ENCODE measurements at regions not wholly inside any gene's neighbourhood (a gene's known extent, or its start where the extent isn't known, plus 50 kb on each side); places are given as distances from the start of the nearest gene placed in this dataset.
"Not testable (repeated sequence)": the region's sequence is repeated elsewhere in the genome, so short reads cannot be mapped to it uniquely, and the experiment has no call there.

- no peak overlapping the region for H3K4me3 ChIP-seq (ENCODE audit: low read depth in 2 of 2, low read length in 2 of 2)
- intact Hi-C loops (cut with micrococcal nuclease; ENCODE audit: unreplicated experiment): no loop called here
- ChIA-PET CTCF (no interaction called here), POLR2A (no interaction called here)
- no peaks in the 10 kb centered on the region for H3K27me3 ChIP-seq (ENCODE audit: control insufficient read depth, insufficient read depth, low read length)
- H3K36me3 ChIP-seq (ENCODE audit: control insufficient read depth, insufficient read depth, low read length): no peaks in the 10 kb centered on the region
- TF ChIP-seq POLR2AphosphoS5 (IDR thresholded peaks at IDR 0.05; ENCODE audit: low read depth, low read length): no peak
- TF ChIP-seq CTCF (IDR thresholded peaks at IDR 0.05): no peak
- no peak for TF ChIP-seq TCF7L2 (IDR thresholded peaks at IDR 0.05; ENCODE audit: low read depth, low read length)
- H3K9me3 ChIP-seq (ENCODE audit: control insufficient read depth, insufficient read depth, low read depth, low read length): no peaks in the 10 kb centered on the region
- BruUV-seq (replicated peaks): no TSS peak
- H3K27ac ChIP-seq (ENCODE audit: low read length): no peak overlapping the region
- in situ Hi-C loops (cut with HindIII; ENCODE audit: low pct_unique_long_range_greater_than_20kb, low sequenced_read_pairs): no loop called here
- no peak for DNase-seq (ENCODE audit: low read depth, low spot score)
- no peak for ATAC-seq
- no peaks in the 10 kb centered on the region for H3K4me1 ChIP-seq (ENCODE audit: control insufficient read depth, insufficient read depth, low read length)
These were observed 73.7 kb upstream of the NDST4 start for GRCh38 chr4:115187136-115187535.

- in situ Hi-C loops (cut with HindIII; ENCODE audit: low pct_unique_long_range_greater_than_20kb, low sequenced_read_pairs); H3K27ac ChIP-seq (ENCODE audit: low read length); H3K27me3 ChIP-seq (ENCODE audit: control insufficient read depth, insufficient read depth, low read length); CTCF ChIA-PET; DNase-seq (ENCODE audit: low read depth, low spot score); H3K9me3 ChIP-seq (ENCODE audit: control insufficient read depth, insufficient read depth, low read depth, low read length); ATAC-seq; POLR2A ChIA-PET; intact Hi-C loops (cut with micrococcal nuclease; ENCODE audit: unreplicated experiment); BruUV-seq (replicated peaks); H3K4me1 ChIP-seq (ENCODE audit: control insufficient read depth, insufficient read depth, low read length); H3K4me3 ChIP-seq (ENCODE audit: low read depth in 2 of 2, low read length in 2 of 2); H3K36me3 ChIP-seq (ENCODE audit: control insufficient read depth, insufficient read depth, low read length): not testable (repeated sequence)
These were observed 66.1 kb upstream of the NDST4 start for GRCh38 chr4:115179438-115180062.

GRCh38 chr4:115178687-115179086, 65.3 kb upstream of the NDST4 start:
- intact Hi-C loops (cut with micrococcal nuclease; ENCODE audit: unreplicated experiment); H3K36me3 ChIP-seq (ENCODE audit: control insufficient read depth, insufficient read depth, low read length); H3K4me1 ChIP-seq (ENCODE audit: control insufficient read depth, insufficient read depth, low read length); H3K27me3 ChIP-seq (ENCODE audit: control insufficient read depth, insufficient read depth, low read length); H3K9me3 ChIP-seq (ENCODE audit: control insufficient read depth, insufficient read depth, low read depth, low read length); DNase-seq (ENCODE audit: low read depth, low spot score); H3K27ac ChIP-seq (ENCODE audit: low read length); POLR2A ChIA-PET; H3K4me3 ChIP-seq (ENCODE audit: low read depth in 2 of 2, low read length in 2 of 2); BruUV-seq (replicated peaks); in situ Hi-C loops (cut with HindIII; ENCODE audit: low pct_unique_long_range_greater_than_20kb, low sequenced_read_pairs); CTCF ChIA-PET; ATAC-seq: not testable (repeated sequence)

GRCh38 chr4:115171220-115171619, 57.8 kb upstream of the NDST4 start:
- Histone ChIP-seq H3K36me3 (ENCODE audit: control insufficient read depth, insufficient read depth, low read length) (no peaks in the 10 kb centered on the region), H3K27me3 (ENCODE audit: control insufficient read depth, insufficient read depth, low read length) (no peaks in the 10 kb centered on the region), H3K27ac (ENCODE audit: low read length) (no peak overlapping the region), H3K4me1 (ENCODE audit: control insufficient read depth, insufficient read depth, low read length) (no peaks in the 10 kb centered on the region), H3K9me3 (ENCODE audit: control insufficient read depth, insufficient read depth, low read depth, low read length) (no peaks in the 10 kb centered on the region), H3K4me3 (ENCODE audit: low read depth in 2 of 2, low read length in 2 of 2) (no peak overlapping the region)
- BruUV-seq (replicated peaks): no TSS peak
- intact Hi-C loops (cut with micrococcal nuclease; ENCODE audit: unreplicated experiment) (no loop called here), in situ Hi-C loops (cut with HindIII; ENCODE audit: low pct_unique_long_range_greater_than_20kb, low sequenced_read_pairs) (no loop called here)
- DNase-seq (ENCODE audit: low read depth, low spot score) (no peak), ATAC-seq (no peak)
- no peak for TF ChIP-seq POLR2AphosphoS5 (IDR thresholded peaks at IDR 0.05; ENCODE audit: low read depth, low read length)
- TF ChIP-seq CTCF (IDR thresholded peaks at IDR 0.05): no peak
- ChIA-PET CTCF (no interaction called here), POLR2A (no interaction called here)
